ENCODE measurements at regions not wholly inside any gene's neighbourhood (a gene's known extent, or its start where the extent isn't known, plus 50 kb on each side); places are given as distances from the start of the nearest gene placed in this dataset.

- TF ChIP-seq CBX8 (IDR thresholded peaks at IDR 0.05; ENCODE audit: borderline replicate concordance, low read depth, low read length) (no peak), MAX (IDR thresholded peaks at IDR 0.05) (no peak), EP300 (IDR thresholded peaks at IDR 0.05; ENCODE audit: borderline replicate concordance in 1 of 2, low read depth in 2 of 2, low read length in 2 of 2) (no peak), RFX5 (IDR thresholded peaks at IDR 0.05; ENCODE audit: borderline replicate concordance, low read depth, low read length) (no peak), KDM4A (IDR thresholded peaks at IDR 0.05; ENCODE audit: low read depth, low read length, severe bottlenecking) (no peak)
Observed at GRCh38 chr4:160595646-160596045, 1492.8 kb downstream of the RAPGEF2 start (continued).

Measured in H1 (cell line).